Endothelial cell of umbilical vein (primary cell): ENCODE measurements at regions not wholly inside any gene's neighbourhood (a gene's known extent, or its start where the extent isn't known, plus 50 kb on each side); places are given as distances from the start of the nearest gene placed in this dataset.

Source experiments
- BruUV-seq: library from RNA; stranded (reverse); fragments of 400-500 nt; replicated peaks from 2 replicates; lab custom pipeline; 2021; lab: Mats Ljungman, UMichigan
- CTCF ChIA-PET: fragments of 300-600, 350-600 bp; sonication (Branson Sonifier 250); formaldehyde crosslinking; loops from one replicate; lab custom pipeline; 2021; ENCODE audit warnings: antibody characterized with exemption, inconsistent platforms; lab: Charles Lee
- POLR2A ChIA-PET: fragments of 300-600, 350-600 bp; sonication (Branson Sonifier 250); formaldehyde crosslinking; loops from one replicate; lab custom pipeline; 2021; ENCODE audit warnings: antibody characterized with exemption, inconsistent platforms; lab: Charles Lee
- DNase-seq: peaks from one replicate; pipeline ENCODE4 v3.0.0-alpha.2; 2011; ENCODE audit warnings: low read depth, low spot score
- FAIRE-seq: peaks from 2 replicates; lab custom pipeline; 2011; peaks lifted over from hg19 to GRCh38; lab: Jason Lieb, UNC
- H2AFZ ChIP-seq: 2 replicates; pipeline ENCODE4 v1.6.0; 2012; ENCODE audit warnings: low read depth, low read length, control low read depth, inconsistent platforms
- H3K27ac ChIP-seq: 2 replicates; pipeline ENCODE4 v1.5.1; 2011; ENCODE audit warnings: low read depth, mild to moderate bottlenecking, control low read depth, low read length, moderate library complexity; ENCODE audit not compliant: insufficient read depth
- H3K27me3 ChIP-seq, 2 experiments: 2 replicates each; pipeline versions ENCODE4 v1.6.0 to v1.6.1; 2011; ENCODE audit warnings: low read length in 2 of 2, mixed read lengths in 1 of 2; ENCODE audit not compliant: control insufficient read depth in 2 of 2, insufficient read depth in 2 of 2
- H3K36me3 ChIP-seq, 2 experiments: 2 replicates in 1 of 2; 3 replicates in 1 of 2; pipeline ENCODE4 v1.5.1; 2011; ENCODE audit warnings: low read length in 2 of 2, mild to moderate bottlenecking in 1 of 2, moderate library complexity in 1 of 2; ENCODE audit not compliant: control insufficient read depth in 2 of 2, insufficient read depth in 2 of 2; ENCODE audit errors: extremely low read depth in 1 of 2
- H3K4me1 ChIP-seq: 3 replicates; pipeline ENCODE4 v1.5.1; 2011; ENCODE audit warnings: mild to moderate bottlenecking, low read length; ENCODE audit not compliant: control insufficient read depth, insufficient read depth; ENCODE audit errors: extremely low read depth
- H3K4me2 ChIP-seq: 2 replicates; pipeline ENCODE4 v1.6.1; 2011; ENCODE audit warnings: low read length, control low read depth, mixed read lengths; ENCODE audit not compliant: insufficient read depth
- H3K4me3 ChIP-seq, 3 experiments: fragments of 200-600 bp in 1 of 3; sonication (generic), shearing (Covaris generic) in 1 of 3; replicated peaks in 1 of 3; 2 replicates each; pipeline ENCODE4 v1.5.1; 2011 to 2016; ENCODE audit warnings: control low read depth in 3 of 3, low read length in 3 of 3, mild to moderate bottlenecking in 2 of 3, inconsistent platforms in 1 of 3, low read depth in 1 of 3, moderate library complexity in 1 of 3; ENCODE audit not compliant: insufficient read depth in 1 of 3
- H3K79me2 ChIP-seq: 2 replicates; pipeline ENCODE4 v1.6.0; 2012; ENCODE audit warnings: low read length, inconsistent platforms; ENCODE audit not compliant: control insufficient read depth, insufficient read depth
- H3K9ac ChIP-seq: replicated peaks from 2 replicates; pipeline ENCODE3; 2011; ENCODE audit warnings: low read length, control low read depth; ENCODE audit not compliant: insufficient read depth; ENCODE audit errors: extremely low read depth
- H3K9me1 ChIP-seq: replicated peaks from 3 replicates; pipeline ENCODE4 v1.6.0; 2011; ENCODE audit warnings: mild to moderate bottlenecking, low read length; ENCODE audit not compliant: control insufficient read depth, insufficient read depth; ENCODE audit errors: extremely low read depth
- H3K9me3 ChIP-seq: replicated peaks from 2 replicates; pipeline ENCODE4 v1.5.1; 2012; ENCODE audit warnings: low read length, inconsistent platforms; ENCODE audit not compliant: control insufficient read depth, insufficient read depth
- H4K20me1 ChIP-seq: replicated peaks from 2 replicates; pipeline ENCODE3; 2011; ENCODE audit warnings: mild to moderate bottlenecking, low read length; ENCODE audit not compliant: control insufficient read depth, insufficient read depth; ENCODE audit errors: extremely low read depth
- EZH2 ChIP-seq: IDR thresholded peaks from 2 replicates; pipeline ENCODE4 v1.6.1; 2012; ENCODE audit warnings: borderline replicate concordance, low read depth, mild to moderate bottlenecking, moderate library complexity, low read length, inconsistent platforms; ENCODE audit not compliant: severe bottlenecking
- FOS ChIP-seq: IDR thresholded peaks from 2 replicates; pipeline ENCODE4 v1.6.1; 2011; ENCODE audit warnings: mild to moderate bottlenecking, low read length, moderate library complexity, borderline replicate concordance; ENCODE audit not compliant: insufficient read depth
- GATA2 ChIP-seq: IDR thresholded peaks from 2 replicates; pipeline ENCODE4 v1.7.0; 2011; ENCODE audit warnings: low read depth, mild to moderate bottlenecking, moderate library complexity, mixed read lengths, low read length; ENCODE audit not compliant: insufficient read length, insufficient read depth
- JUN ChIP-seq: IDR thresholded peaks from 2 replicates; pipeline ENCODE4 v1.6.1; 2011; ENCODE audit warnings: borderline replicate concordance, low read depth; ENCODE audit not compliant: insufficient read length, insufficient read depth
- MYC ChIP-seq: IDR thresholded peaks from one replicate; pipeline ENCODE4 v1.6.1; 2011; ENCODE audit warnings: mild to moderate bottlenecking, low read depth, low read length
- POLR2A ChIP-seq: IDR thresholded peaks from 2 replicates; pipeline ENCODE4 v1.6.1; 2012; ENCODE audit warnings: low read depth, mild to moderate bottlenecking, control low read depth, low read length
- POLR2AphosphoS5 ChIP-seq: IDR thresholded peaks from 2 replicates; pipeline ENCODE4 v1.6.1; 2012; ENCODE audit warnings: low read depth, mild to moderate bottlenecking, control low read depth, low read length, moderate library complexity; ENCODE audit not compliant: insufficient read depth
- dilution Hi-C: fragments of 300-500 bp; cut with MboI; formaldehyde crosslinking; loops from one replicate; pipeline ENCODE4 v1.15.0; 2019; ENCODE audit warnings: low sequenced_read_pairs; ENCODE audit not compliant: extremely low pct_ligation_motif_present
- intact Hi-C: fragments of 100-400 bp; cut with micrococcal nuclease; formaldehyde crosslinking; loops from one replicate; pipeline ENCODE4 v1.10.0; 2022
- TF ChIP-seq, protein P1 (sequence below), 2 donors: IDR thresholded peaks; 1 replicate in 1 of 2; 2 replicates in 1 of 2; pipeline ENCODE4 v1.5.1; 2011; ENCODE audit warnings: low read length in 2 of 2, mild to moderate bottlenecking in 2 of 2, moderate library complexity in 2 of 2, control low read depth in 1 of 2, inconsistent platforms in 1 of 2, low read depth in 1 of 2; ENCODE audit not compliant: insufficient read depth in 1 of 2; ENCODE audit errors: extremely low read depth in 1 of 2
- TF ChIP-seq, protein P2 (sequence below): IDR thresholded peaks from 2 replicates; pipeline ENCODE4 v1.6.1; 2011; ENCODE audit not compliant: insufficient read depth, insufficient read length

GRCh38 chr10:124322191-124322980, 96.3 kb downstream of the OAT start:
- no peaks in the 10 kb centered on the region for H3K4me1 ChIP-seq
- dilution Hi-C loops (no loop called here), intact Hi-C loops (no loop called here)
- no peaks in the 10 kb centered on the region for H3K36me3 ChIP-seq
- H3K9me3 ChIP-seq: no peaks in the 10 kb centered on the region
- FAIRE-seq (no peak), DNase-seq (no peak)
- H3K9me1 ChIP-seq: no peaks in the 10 kb centered on the region
- H3K27ac ChIP-seq: no peak overlapping the region
- no peak overlapping the region for H3K9ac ChIP-seq
- no peaks in the 10 kb centered on the region for H3K79me2 ChIP-seq
- no peak for TF ChIP-seq JUN
- TF ChIP-seq MYC: no peak
- TF ChIP-seq POLR2AphosphoS5: no peak
- TF ChIP-seq POLR2A: no peak
- TF ChIP-seq, protein P1, sequence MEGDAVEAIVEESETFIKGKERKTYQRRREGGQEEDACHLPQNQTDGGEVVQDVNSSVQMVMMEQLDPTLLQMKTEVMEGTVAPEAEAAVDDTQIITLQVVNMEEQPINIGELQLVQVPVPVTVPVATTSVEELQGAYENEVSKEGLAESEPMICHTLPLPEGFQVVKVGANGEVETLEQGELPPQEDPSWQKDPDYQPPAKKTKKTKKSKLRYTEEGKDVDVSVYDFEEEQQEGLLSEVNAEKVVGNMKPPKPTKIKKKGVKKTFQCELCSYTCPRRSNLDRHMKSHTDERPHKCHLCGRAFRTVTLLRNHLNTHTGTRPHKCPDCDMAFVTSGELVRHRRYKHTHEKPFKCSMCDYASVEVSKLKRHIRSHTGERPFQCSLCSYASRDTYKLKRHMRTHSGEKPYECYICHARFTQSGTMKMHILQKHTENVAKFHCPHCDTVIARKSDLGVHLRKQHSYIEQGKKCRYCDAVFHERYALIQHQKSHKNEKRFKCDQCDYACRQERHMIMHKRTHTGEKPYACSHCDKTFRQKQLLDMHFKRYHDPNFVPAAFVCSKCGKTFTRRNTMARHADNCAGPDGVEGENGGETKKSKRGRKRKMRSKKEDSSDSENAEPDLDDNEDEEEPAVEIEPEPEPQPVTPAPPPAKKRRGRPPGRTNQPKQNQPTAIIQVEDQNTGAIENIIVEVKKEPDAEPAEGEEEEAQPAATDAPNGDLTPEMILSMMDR (IDR thresholded peaks at IDR 0.05; ENCODE audit: extremely low read depth in 1 of 2, insufficient read depth in 1 of 2, low read depth in 1 of 2, low read length in 2 of 2): no peak
- TF ChIP-seq, protein P2, sequence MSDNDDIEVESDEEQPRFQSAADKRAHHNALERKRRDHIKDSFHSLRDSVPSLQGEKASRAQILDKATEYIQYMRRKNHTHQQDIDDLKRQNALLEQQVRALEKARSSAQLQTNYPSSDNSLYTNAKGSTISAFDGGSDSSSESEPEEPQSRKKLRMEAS: no peak
- TF ChIP-seq GATA2: no peak
- TF ChIP-seq EZH2: no peak
- no peak for TF ChIP-seq FOS
- no TSS peak for BruUV-seq
- no peak overlapping the region for H3K4me3 ChIP-seq
- H3K4me2 ChIP-seq: no peak overlapping the region
- no peaks in the 10 kb centered on the region for H3K27me3 ChIP-seq
- ChIA-PET POLR2A (no interaction called here), CTCF (no interaction called here)
- no peaks in the 10 kb centered on the region for H4K20me1 ChIP-seq
- H2AFZ ChIP-seq: no peak overlapping the region
